ENCODE measurements at regions not wholly inside any gene's neighbourhood (a gene's known extent, or its start where the extent isn't known, plus 50 kb on each side); places are given as distances from the start of the nearest gene placed in this dataset.

GRCh38 chr4:12674184-12674583, 810.0 kb downstream of the RAB28 start:
- TF ChIP-seq CTCF (conservative IDR thresholded peaks at IDR 0.05) (no peak), EZH2 (IDR thresholded peaks at IDR 0.05; ENCODE audit: low read depth) (no peak)

Data from PC-9 (cell line).